ENCODE measurements at regions not wholly inside any gene's neighbourhood (a gene's known extent, or its start where the extent isn't known, plus 50 kb on each side); places are given as distances from the start of the nearest gene placed in this dataset.

- Histone ChIP-seq H3K9me3 (no peaks in the 10 kb centered on the region), H3K4me3 (no peak overlapping the region), H3K27ac (no peak overlapping the region), H3K4me1 (peaks cover 19% of the 10 kb centered on the region), H3K36me3 (no peaks in the 10 kb centered on the region), H3K27me3 (ENCODE audit: low read depth) (no peaks in the 10 kb centered on the region)
- intact Hi-C loops (cut with DNase I) = no loop called here
- no peak for ATAC-seq
- TF ChIP-seq CTCF (IDR thresholded peaks at IDR 0.05) = no peak
- DNase-seq = no peak
Measured at GRCh38 chr6:3908223-3908622, 59.0 kb downstream of the FAM50B start.

GRCh38 chr6:3908961-3909360, 59.8 kb downstream of the FAM50B start:
- intact Hi-C loops (cut with DNase I) = no loop called here
- no peaks in the 10 kb centered on the region for H3K36me3 ChIP-seq
- TF ChIP-seq CTCF (IDR thresholded peaks at IDR 0.05) = no peak
- no peaks in the 10 kb centered on the region for H3K27me3 ChIP-seq (ENCODE audit: low read depth)
- H3K9me3 ChIP-seq = no peaks in the 10 kb centered on the region
- no peak for ATAC-seq
- no peak for DNase-seq
- H3K27ac ChIP-seq = no peak overlapping the region
- peaks cover 26% of the 10 kb centered on the region for H3K4me1 ChIP-seq
- no peak overlapping the region for H3K4me3 ChIP-seq

- TF ChIP-seq CTCF (IDR thresholded peaks at IDR 0.05) = no peak
- no peaks in the 10 kb centered on the region for H3K9me3 ChIP-seq
- H3K27ac ChIP-seq = no peak overlapping the region
- H3K4me1 ChIP-seq = peaks cover 29% of the 10 kb centered on the region
- DNase-seq (no peak), ATAC-seq (no peak)
- intact Hi-C loops (cut with DNase I) = no loop called here
- peaks cover 2% of the 10 kb centered on the region for H3K27me3 ChIP-seq (ENCODE audit: low read depth)
- no peak overlapping the region for H3K4me3 ChIP-seq
- no peaks in the 10 kb centered on the region for H3K36me3 ChIP-seq
Measured at GRCh38 chr6:3910106-3910663, 61.0 kb downstream of the FAM50B start.

GRCh38 chr6:3911130-3911529, 62.0 kb downstream of the FAM50B start:
- Histone ChIP-seq H3K36me3 (no peaks in the 10 kb centered on the region), H3K27me3 (ENCODE audit: low read depth) (peaks cover 5% of the 10 kb centered on the region), H3K9me3 (no peaks in the 10 kb centered on the region), H3K4me1 (peaks cover 29% of the 10 kb centered on the region), H3K27ac (no peak overlapping the region), H3K4me3 (no peak overlapping the region)
- TF ChIP-seq CTCF (IDR thresholded peaks at IDR 0.05) = no peak
- ATAC-seq (no peak), DNase-seq (no peak)
- intact Hi-C loops (cut with DNase I) = no loop called here

- Histone ChIP-seq H3K27ac (no peak overlapping the region), H3K36me3 (no peaks in the 10 kb centered on the region), H3K27me3 (ENCODE audit: low read depth) (peaks cover 5% of the 10 kb centered on the region), H3K9me3 (no peaks in the 10 kb centered on the region), H3K4me3 (no peak overlapping the region), H3K4me1 (peaks cover 29% of the 10 kb centered on the region)
- ATAC-seq = peak; percentile 39 to 41
- TF ChIP-seq CTCF (IDR thresholded peaks at IDR 0.05) = no peak
- DNase-seq = no peak
- intact Hi-C loops (cut with DNase I) = no loop called here
Measured at GRCh38 chr6:3911614-3912336, 62.6 kb downstream of the FAM50B start.
